IMR-90 (cell line): ENCODE measurements at regions not wholly inside any gene's neighbourhood (a gene's known extent, or its start where the extent isn't known, plus 50 kb on each side); places are given as distances from the start of the nearest gene placed in this dataset.
"Not testable (repeated sequence)": the region's sequence is repeated elsewhere in the genome, so short reads cannot be mapped to it uniquely, and the experiment has no call there.

ENCODE experiments used
- ATAC-seq: fragments of 200-7000 bp; cut with Tn5 transposase; 2 replicates; pipeline ENCODE4 v1.9.1; 2020; ENCODE audit warnings: low read depth, mild to moderate bottlenecking, moderate library complexity
- BruUV-seq: library from RNA; stranded (reverse); fragments of 400-500 nt; replicated peaks from 2 replicates; lab custom pipeline; 2021; lab: Mats Ljungman, UMichigan
- CTCF ChIA-PET: fragments of 300-600 bp; formaldehyde crosslinking; extraction: SDS; loops from one replicate; lab custom pipeline; 2021; ENCODE audit warnings: antibody characterized with exemption; lab: Yijun Ruan, JAX
- POLR2A ChIA-PET: fragments of 300-600 bp; sonication (Branson Sonifier 250); formaldehyde crosslinking; loops from one replicate; lab custom pipeline; 2022; ENCODE audit warnings: antibody characterized with exemption; ENCODE audit not compliant: unreplicated experiment; lab: Charles Lee
- DNase-seq: peaks from one replicate; pipeline ENCODE4 v3.0.0; 2013
- H2AFZ ChIP-seq: replicated peaks from 2 replicates; pipeline ENCODE3; 2013; ENCODE audit warnings: low read length, mild to moderate bottlenecking; ENCODE audit not compliant: poor library complexity
- H2AK5ac ChIP-seq: 2 replicates; pipeline ENCODE4 v1.6.1; 2013; ENCODE audit warnings: low read depth, low read length, inconsistent platforms
- H2AK9ac ChIP-seq: replicated peaks from 2 replicates; pipeline ENCODE3; 2013; ENCODE audit warnings: mild to moderate bottlenecking, low read depth, low read length, moderate library complexity; ENCODE audit not compliant: poor library complexity
- H2BK120ac ChIP-seq: 2 replicates; pipeline ENCODE4 v1.6.1; 2013; ENCODE audit warnings: low read depth, low read length, inconsistent platforms
- H2BK15ac ChIP-seq: 3 replicates; pipeline ENCODE4 v1.6.1; 2013; ENCODE audit warnings: low read depth, low read length, inconsistent platforms
- H2BK20ac ChIP-seq: 2 replicates; pipeline ENCODE4 v1.6.1; 2013; ENCODE audit warnings: low read depth, mild to moderate bottlenecking, inconsistent platforms, low read length, moderate library complexity
- H2BK5ac ChIP-seq: 2 replicates; pipeline ENCODE4 v1.6.1; 2013; ENCODE audit warnings: mild to moderate bottlenecking, low read depth, low read length, inconsistent platforms; ENCODE audit not compliant: poor library complexity, severe bottlenecking
- H3K14ac ChIP-seq: replicated peaks from 2 replicates; pipeline ENCODE4 v1.6.1; 2013; ENCODE audit warnings: low read depth, low read length, inconsistent platforms
- H3K18ac ChIP-seq: 2 replicates; pipeline ENCODE4 v1.6.1; 2013; ENCODE audit warnings: low read depth, low read length, control low read depth
- H3K23ac ChIP-seq: 2 replicates; pipeline ENCODE4 v1.6.1; 2013; ENCODE audit warnings: low read depth, low read length, inconsistent platforms
- H3K27ac ChIP-seq: 2 replicates; pipeline ENCODE4 v1.5.1; 2013; ENCODE audit warnings: mild to moderate bottlenecking, control low read depth, low read length; ENCODE audit not compliant: insufficient read depth
- H3K27me3 ChIP-seq: 2 replicates; pipeline ENCODE4 v1.6.1; 2013; ENCODE audit warnings: low read length; ENCODE audit not compliant: control insufficient read depth, insufficient read depth
- H3K36me3 ChIP-seq: 2 replicates; pipeline ENCODE4 v1.6.1; 2013; ENCODE audit warnings: low read length, mixed read lengths; ENCODE audit not compliant: control insufficient read depth, insufficient read depth
- H3K4ac ChIP-seq: 2 replicates; pipeline ENCODE4 v1.6.1; 2013; ENCODE audit warnings: low read depth, low read length, inconsistent platforms
- H3K4me1 ChIP-seq: 2 replicates; pipeline ENCODE4 v1.6.1; 2013; ENCODE audit warnings: low read length, mixed read lengths; ENCODE audit not compliant: control insufficient read depth, insufficient read depth
- H3K4me2 ChIP-seq: 2 replicates; pipeline ENCODE4 v1.6.1; 2013; ENCODE audit warnings: low read depth, mild to moderate bottlenecking, control low read depth, low read length, moderate library complexity
- H3K4me3 ChIP-seq: 2 replicates; pipeline ENCODE4 v1.5.1; 2013; ENCODE audit warnings: low read depth, mild to moderate bottlenecking, control low read depth, low read length, moderate library complexity; ENCODE audit not compliant: insufficient read depth
- H3K56ac ChIP-seq: 2 replicates; pipeline ENCODE4 v1.6.1; 2013; ENCODE audit warnings: low read length, inconsistent platforms; ENCODE audit not compliant: insufficient read depth; ENCODE audit errors: extremely low read depth
- H3K79me1 ChIP-seq, 2 experiments: 2 replicates each; pipeline ENCODE4 v1.6.1; 2013; ENCODE audit warnings: low read length in 2 of 2, inconsistent platforms in 1 of 2, low read depth in 1 of 2
- H3K9ac ChIP-seq: 2 replicates; pipeline ENCODE4 v1.6.1; 2013; ENCODE audit warnings: low read depth, low read length, control low read depth
- H3K9me1 ChIP-seq: 2 replicates; pipeline ENCODE4 v1.6.1; 2013; ENCODE audit warnings: low read length, inconsistent platforms; ENCODE audit not compliant: insufficient read depth
- H3K9me3 ChIP-seq: 2 replicates; pipeline ENCODE4 v1.6.1; 2013; ENCODE audit warnings: low read length; ENCODE audit not compliant: control insufficient read depth, insufficient read depth
- H4K20me1 ChIP-seq: 2 replicates; pipeline ENCODE4 v1.6.1; 2013; ENCODE audit warnings: low read length, inconsistent platforms; ENCODE audit not compliant: insufficient read depth
- H4K5ac ChIP-seq: 2 replicates; pipeline ENCODE4 v1.6.1; 2013; ENCODE audit warnings: mild to moderate bottlenecking, low read depth, low read length, control low read depth
- H4K8ac ChIP-seq, 2 experiments: 2 replicates each; pipeline ENCODE4 v1.6.1; 2013; ENCODE audit warnings: low read depth in 2 of 2, low read length in 2 of 2, control low read depth in 1 of 2, inconsistent platforms in 1 of 2
- H4K91ac ChIP-seq: 2 replicates; pipeline ENCODE4 v1.6.1; 2013; ENCODE audit warnings: low read depth, low read length, inconsistent platforms; ENCODE audit not compliant: insufficient read depth
- WGBS, 2 experiments: methylation state at CpG; one replicate each; pipeline versions ENCODE4 v1.1.5 to v1.1.7; 2013; ENCODE audit warnings: missing lambda C conversion rate in 2 of 2; ENCODE audit not compliant: insufficient read length in 1 of 2; ENCODE audit errors: extremely low coverage in 2 of 2; 5-methylcytosine and 5-hydroxymethylcytosine counted together
- dilution Hi-C: fragments of 300-500 bp; cut with HindIII; formaldehyde crosslinking; loops from one replicate; pipeline ENCODE4 v1.14.3; 2018; ENCODE audit warnings: low sequenced_read_pairs; ENCODE audit not compliant: unreplicated experiment
- in situ Hi-C: fragments of 300-500 bp; cut with MboI; formaldehyde crosslinking; loops from 3 replicates; pipeline ENCODE4 v1.14.3; 2019; ENCODE audit warnings: low sequenced_read_pairs, inconsistent platforms, mixed read lengths
- intact Hi-C: fragments of 100-400 bp; cut with micrococcal nuclease; formaldehyde crosslinking; loops from 2 replicates; pipeline ENCODE4 v1.10.0; 2022

DNA sequence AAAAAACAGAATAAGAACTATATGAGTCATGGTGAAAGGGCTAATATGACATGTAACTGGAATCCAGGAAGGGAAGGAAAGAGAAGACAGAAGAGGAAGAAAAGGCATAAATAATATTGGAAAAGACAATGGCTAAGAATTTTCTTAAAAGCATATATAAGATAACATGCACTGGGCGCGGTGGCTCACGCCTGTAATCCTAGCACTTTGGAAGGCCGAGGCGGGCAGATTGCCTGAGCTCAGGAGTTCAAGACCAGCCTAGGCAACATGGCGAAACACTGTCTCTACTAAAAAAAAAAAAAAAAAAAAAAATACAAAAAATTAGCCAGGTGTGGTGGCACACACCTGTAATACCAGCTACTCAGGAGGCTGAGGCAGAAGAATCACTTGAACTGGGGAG lies 54.8 kb upstream of the UNC5A start:
- H3K23ac ChIP-seq, H3K27ac ChIP-seq, H4K8ac ChIP-seq, H2BK20ac ChIP-seq, in situ Hi-C loops, POLR2A ChIA-PET, dilution Hi-C loops, H2AK9ac ChIP-seq, H3K18ac ChIP-seq, H3K56ac ChIP-seq, H3K4me3 ChIP-seq, ATAC-seq, H2BK15ac ChIP-seq, H3K4me2 ChIP-seq, H3K9ac ChIP-seq, H2BK120ac ChIP-seq, DNase-seq, H3K9me1 ChIP-seq, H3K27me3 ChIP-seq, H4K20me1 ChIP-seq, intact Hi-C loops, H4K91ac ChIP-seq, H2AFZ ChIP-seq, H3K36me3 ChIP-seq, H4K5ac ChIP-seq, H3K4me1 ChIP-seq, BruUV-seq, H2BK5ac ChIP-seq, H3K9me3 ChIP-seq, H2AK5ac ChIP-seq, H3K79me1 ChIP-seq, H3K4ac ChIP-seq, H3K14ac ChIP-seq: not testable (repeated sequence)
- no CpG with 5 or more reads among the region's 6 CpGs for WGBS, 2 experiments
- CTCF ChIA-PET, result interaction anchor here (0.6 kb wide), 1 partner anchor 111 kb away, joined by 3 read pairs; no protein-coding TSS in a partner anchor

DNA sequence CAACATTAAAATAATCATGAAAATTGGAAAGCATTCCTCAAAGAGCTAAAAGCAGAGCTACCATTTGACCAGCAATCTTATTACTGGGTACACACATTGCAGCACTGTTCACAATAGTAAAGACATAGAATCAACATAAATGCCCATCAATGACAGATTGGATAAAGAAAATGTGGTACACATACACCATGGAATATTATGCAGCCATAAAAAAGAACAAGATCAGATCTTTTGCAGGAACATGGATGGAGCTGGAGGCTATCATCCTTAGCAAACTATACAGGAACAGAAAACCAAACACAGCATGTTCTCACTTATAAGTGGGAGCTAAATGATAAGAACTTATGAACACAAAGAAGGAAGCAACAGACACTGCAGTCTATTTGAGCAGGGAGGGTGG lies 52.8 kb upstream of the UNC5A start:
- H3K36me3 ChIP-seq, ATAC-seq, H3K9me1 ChIP-seq, H3K23ac ChIP-seq, H4K20me1 ChIP-seq, dilution Hi-C loops, H3K14ac ChIP-seq, H4K91ac ChIP-seq, H2BK20ac ChIP-seq, BruUV-seq, H4K8ac ChIP-seq, CTCF ChIA-PET, H3K56ac ChIP-seq, H4K5ac ChIP-seq, H2AK9ac ChIP-seq, H3K4ac ChIP-seq, H2BK15ac ChIP-seq, H3K4me3 ChIP-seq, H3K4me1 ChIP-seq, DNase-seq, H2AFZ ChIP-seq, H2BK120ac ChIP-seq, H3K4me2 ChIP-seq, H3K9ac ChIP-seq, H3K18ac ChIP-seq, POLR2A ChIA-PET, H3K79me1 ChIP-seq, H2BK5ac ChIP-seq, H3K27me3 ChIP-seq, H2AK5ac ChIP-seq, in situ Hi-C loops, H3K9me3 ChIP-seq, intact Hi-C loops, H3K27ac ChIP-seq: not testable (repeated sequence)
